ENCODE measurements at regions not wholly inside any gene's neighbourhood (a gene's known extent, or its start where the extent isn't known, plus 50 kb on each side); places are given as distances from the start of the nearest gene placed in this dataset.

GRCh38 chr5:74497706-74498105, 142.8 kb downstream of the ENC1 start:
- Histone ChIP-seq H3K27me3 (replicated peaks; ENCODE audit: insufficient read depth, low read length) (no peaks in the 10 kb centered on the region), H3K79me2 (ENCODE audit: low read length) (no peaks in the 10 kb centered on the region), H3K9me2 (replicated peaks; ENCODE audit: insufficient read depth, low read length) (no peaks in the 10 kb centered on the region), H3K27ac (ENCODE audit: low read length) (no peak overlapping the region), H3K9ac (ENCODE audit: low read length) (no peak overlapping the region), H3F3A (ENCODE audit: insufficient read depth, low read length) (no peaks in the 10 kb centered on the region), H3K9me3 (replicated peaks; ENCODE audit: insufficient read depth, low read length) (no peaks in the 10 kb centered on the region), H3K36me3 (replicated peaks; ENCODE audit: insufficient read depth, low read length) (no peaks in the 10 kb centered on the region), H3K4me1 (ENCODE audit: low read length) (no peaks in the 10 kb centered on the region), H3K4me2 (ENCODE audit: low read depth, low read length) (no peak overlapping the region), H2AFZ (ENCODE audit: low read length) (no peak overlapping the region), H3K4me3 (ENCODE audit: low read length) (no peak overlapping the region), H4K20me1 (ENCODE audit: insufficient read depth, low read length) (no peaks in the 10 kb centered on the region)
- no peak for DNase-seq
- TF ChIP-seq EZH2phosphoT487 (IDR thresholded peaks at IDR 0.05; ENCODE audit: low read length) (no peak), CTCF (IDR thresholded peaks at IDR 0.05; ENCODE audit: low read length) (no peak), EZH2 (optimal IDR thresholded peaks at IDR 0.05; ENCODE audit: low read depth, low read length) (no peak)

GRCh38 chr5:74493411-74493810, 147.1 kb downstream of the ENC1 start:
- H3K9me2 ChIP-seq (replicated peaks; ENCODE audit: insufficient read depth, low read length) = no peaks in the 10 kb centered on the region
- TF ChIP-seq CTCF (IDR thresholded peaks at IDR 0.05; ENCODE audit: low read length) (no peak), EZH2phosphoT487 (IDR thresholded peaks at IDR 0.05; ENCODE audit: low read length) (no peak), EZH2 (optimal IDR thresholded peaks at IDR 0.05; ENCODE audit: low read depth, low read length) (no peak)
- no peak overlapping the region for H3K27ac ChIP-seq (ENCODE audit: low read length)
- H3K9me3 ChIP-seq (replicated peaks; ENCODE audit: insufficient read depth, low read length) = no peaks in the 10 kb centered on the region
- no peaks in the 10 kb centered on the region for H3K36me3 ChIP-seq (replicated peaks; ENCODE audit: insufficient read depth, low read length)
- no peaks in the 10 kb centered on the region for H3K27me3 ChIP-seq (replicated peaks; ENCODE audit: insufficient read depth, low read length)
- H3K9ac ChIP-seq (ENCODE audit: low read length) = no peak overlapping the region
- no peaks in the 10 kb centered on the region for H4K20me1 ChIP-seq (ENCODE audit: insufficient read depth, low read length)
- H2AFZ ChIP-seq (ENCODE audit: low read length) = no peak overlapping the region
- no peaks in the 10 kb centered on the region for H3K79me2 ChIP-seq (ENCODE audit: low read length)
- DNase-seq = no peak
- no peak overlapping the region for H3K4me3 ChIP-seq (ENCODE audit: low read length)
- H3F3A ChIP-seq (ENCODE audit: insufficient read depth, low read length) = no peaks in the 10 kb centered on the region
- no peak overlapping the region for H3K4me2 ChIP-seq (ENCODE audit: low read depth, low read length)
- H3K4me1 ChIP-seq (ENCODE audit: low read length) = peaks cover 11% of the 10 kb centered on the region

DNA sequence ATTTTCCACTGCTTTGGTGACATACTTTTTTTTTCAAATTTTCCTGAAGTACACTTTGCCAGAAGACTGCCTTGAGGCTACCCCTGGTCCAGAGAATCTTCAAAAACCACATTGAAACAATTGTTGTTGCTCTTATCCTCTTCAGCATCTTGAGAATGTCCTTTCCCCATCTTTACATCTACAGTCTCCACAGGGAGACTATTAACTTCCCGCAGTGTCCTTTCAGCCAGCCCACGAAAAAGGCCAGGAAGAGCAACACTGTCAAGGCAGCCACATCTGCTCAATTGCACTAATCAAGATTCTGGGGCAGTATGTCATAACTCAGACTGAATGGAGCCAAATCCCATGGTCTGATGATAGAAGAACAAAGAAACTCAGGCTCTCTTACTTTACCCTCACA, 148.3 kb downstream of the ENC1 start:
- H3K36me3 ChIP-seq (replicated peaks; ENCODE audit: insufficient read depth, low read length) = no peaks in the 10 kb centered on the region
- no peaks in the 10 kb centered on the region for H3K9me2 ChIP-seq (replicated peaks; ENCODE audit: insufficient read depth, low read length)
- H3K4me3 ChIP-seq (ENCODE audit: low read length) = no peak overlapping the region
- no peak overlapping the region for H3K4me2 ChIP-seq (ENCODE audit: low read depth, low read length)
- DNase-seq = no peak
- H3K9ac ChIP-seq (ENCODE audit: low read length) = no peak overlapping the region
- H3F3A ChIP-seq (ENCODE audit: insufficient read depth, low read length) = no peaks in the 10 kb centered on the region
- H4K20me1 ChIP-seq (ENCODE audit: insufficient read depth, low read length) = no peaks in the 10 kb centered on the region
- no peak overlapping the region for H3K27ac ChIP-seq (ENCODE audit: low read length)
- H2AFZ ChIP-seq (ENCODE audit: low read length) = no peak overlapping the region
- no peaks in the 10 kb centered on the region for H3K9me3 ChIP-seq (replicated peaks; ENCODE audit: insufficient read depth, low read length)
- H3K4me1 ChIP-seq (ENCODE audit: low read length) = peaks cover 11% of the 10 kb centered on the region
- TF ChIP-seq EZH2 (optimal IDR thresholded peaks at IDR 0.05; ENCODE audit: low read depth, low read length) = no peak
- no peaks in the 10 kb centered on the region for H3K27me3 ChIP-seq (replicated peaks; ENCODE audit: insufficient read depth, low read length)
- no peaks in the 10 kb centered on the region for H3K79me2 ChIP-seq (ENCODE audit: low read length)

DNA sequence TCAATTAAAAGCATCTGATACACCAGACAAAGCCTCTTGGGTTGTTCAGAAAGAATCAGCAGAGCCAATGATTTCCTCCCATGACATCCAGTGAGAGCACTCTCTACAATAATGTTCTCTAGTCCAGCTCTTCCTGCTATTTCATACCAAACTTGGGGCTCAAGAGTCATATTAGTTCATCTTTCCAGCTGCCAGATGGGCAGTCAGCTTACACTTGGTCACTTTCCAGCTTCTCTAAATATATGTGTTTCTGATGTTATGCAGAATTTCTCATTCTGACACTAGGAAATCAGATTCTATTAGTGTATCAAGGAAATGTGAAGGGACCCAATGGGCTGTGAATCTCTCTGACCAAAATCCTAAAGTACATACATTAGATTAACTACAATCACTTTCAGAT, 148.9 kb downstream of the ENC1 start:
- Histone ChIP-seq H3K4me3 (ENCODE audit: low read length) (no peak overlapping the region), H2AFZ (ENCODE audit: low read length) (no peak overlapping the region), H3K4me2 (ENCODE audit: low read depth, low read length) (no peak overlapping the region)

More for the DNA sequence above, 148.9 kb downstream of the ENC1 start:
- Histone ChIP-seq H3K27ac (ENCODE audit: low read length) (no peak overlapping the region), H3K4me1 (ENCODE audit: low read length) (peaks cover 11% of the 10 kb centered on the region), H3F3A (ENCODE audit: insufficient read depth, low read length) (no peaks in the 10 kb centered on the region), H3K79me2 (ENCODE audit: low read length) (no peaks in the 10 kb centered on the region), H4K20me1 (ENCODE audit: insufficient read depth, low read length) (no peaks in the 10 kb centered on the region), H3K9me3 (replicated peaks; ENCODE audit: insufficient read depth, low read length) (no peaks in the 10 kb centered on the region), H3K27me3 (replicated peaks; ENCODE audit: insufficient read depth, low read length) (no peaks in the 10 kb centered on the region), H3K9me2 (replicated peaks; ENCODE audit: insufficient read depth, low read length) (no peaks in the 10 kb centered on the region), H3K9ac (ENCODE audit: low read length) (no peak overlapping the region), H3K36me3 (replicated peaks; ENCODE audit: insufficient read depth, low read length) (no peaks in the 10 kb centered on the region)
- no peak for DNase-seq
- TF ChIP-seq EZH2 (optimal IDR thresholded peaks at IDR 0.05; ENCODE audit: low read depth, low read length) (no peak), CTCF (IDR thresholded peaks at IDR 0.05; ENCODE audit: low read length) (no peak), EZH2phosphoT487 (IDR thresholded peaks at IDR 0.05; ENCODE audit: low read length) (no peak)
